ENCODE measurements at regions not wholly inside any gene's neighbourhood (a gene's known extent, or its start where the extent isn't known, plus 50 kb on each side); places are given as distances from the start of the nearest gene placed in this dataset.

DNA sequence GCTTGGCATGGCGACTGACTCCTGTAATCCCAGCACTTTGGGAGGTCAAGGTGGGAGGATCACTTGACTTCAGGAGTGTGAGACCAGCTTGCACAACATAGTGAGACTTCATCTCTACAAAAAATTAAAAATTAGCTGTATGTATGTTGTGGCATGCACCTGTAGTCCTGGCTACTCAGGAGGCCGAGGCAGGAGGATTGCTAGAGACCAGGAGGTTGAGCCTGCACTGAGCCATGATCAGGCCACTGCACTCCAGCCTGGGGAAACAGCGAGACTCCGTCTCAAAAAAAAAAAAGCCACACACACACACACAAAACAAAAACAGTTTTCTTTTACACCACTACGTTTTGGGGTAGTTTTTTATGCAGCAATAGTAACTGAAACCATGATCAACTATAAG lies 89.0 kb upstream of the DHX40 start:
- Histone ChIP-seq H3K4me3 (no peak overlapping the region), H3F3A (replicated peaks; ENCODE audit: low read depth) (no peaks in the 10 kb centered on the region), H3K4me1 (ENCODE audit: insufficient read depth) (no peaks in the 10 kb centered on the region), H3K27ac (ENCODE audit: low read depth) (no peak overlapping the region), H2AFZ (0 out of 2 replicates have a peak overlapping the region, but pooled peaks have one; percentile 81), H3K9me2 (ENCODE audit: insufficient read depth) (no peaks in the 10 kb centered on the region), H4K20me1 (replicated peaks; ENCODE audit: insufficient read depth) (no peaks in the 10 kb centered on the region), H3K36me3 (ENCODE audit: insufficient read depth) (no peaks in the 10 kb centered on the region), H3K27me3 (ENCODE audit: insufficient read depth) (no peaks in the 10 kb centered on the region), H3K79me2 (replicated peaks; ENCODE audit: insufficient read depth) (no peaks in the 10 kb centered on the region), H3K4me2 (no peak overlapping the region)
- TF ChIP-seq POLR2AphosphoS5 (IDR thresholded peaks at IDR 0.05; ENCODE audit: low read depth): no peak
- TF ChIP-seq JUNB (IDR thresholded peaks at IDR 0.05; ENCODE audit: unreplicated experiment): no peak
- TF ChIP-seq ZNF331 (CRISPR knock-in tag; IDR thresholded peaks at IDR 0.05; ENCODE audit: low read depth): no peak
- TF ChIP-seq ZNF114 (CRISPR knock-in tag; IDR thresholded peaks at IDR 0.05): no peak
- TF ChIP-seq, protein P1, sequence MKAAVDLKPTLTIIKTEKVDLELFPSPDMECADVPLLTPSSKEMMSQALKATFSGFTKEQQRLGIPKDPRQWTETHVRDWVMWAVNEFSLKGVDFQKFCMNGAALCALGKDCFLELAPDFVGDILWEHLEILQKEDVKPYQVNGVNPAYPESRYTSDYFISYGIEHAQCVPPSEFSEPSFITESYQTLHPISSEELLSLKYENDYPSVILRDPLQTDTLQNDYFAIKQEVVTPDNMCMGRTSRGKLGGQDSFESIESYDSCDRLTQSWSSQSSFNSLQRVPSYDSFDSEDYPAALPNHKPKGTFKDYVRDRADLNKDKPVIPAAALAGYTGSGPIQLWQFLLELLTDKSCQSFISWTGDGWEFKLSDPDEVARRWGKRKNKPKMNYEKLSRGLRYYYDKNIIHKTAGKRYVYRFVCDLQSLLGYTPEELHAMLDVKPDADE (IDR thresholded peaks at IDR 0.05): no peak
- TF ChIP-seq CREB1 (CRISPR knock-in tag; IDR thresholded peaks at IDR 0.05; ENCODE audit: low read depth): no peak
- TF ChIP-seq ZNF462 (CRISPR knock-in tag; IDR thresholded peaks at IDR 0.05): no peak
- TF ChIP-seq NANOG (IDR thresholded peaks at IDR 0.05; ENCODE audit: borderline replicate concordance): no peak
- TF ChIP-seq EZH2phosphoT487 (IDR thresholded peaks at IDR 0.05; ENCODE audit: unreplicated experiment): no peak
- TF ChIP-seq CTCF (conservative IDR thresholded peaks at IDR 0.05; ENCODE audit: low read depth in 2 of 2): no peak
- no peak for TF ChIP-seq STAT1 (IDR thresholded peaks at IDR 0.05; ENCODE audit: unreplicated experiment)
- TF ChIP-seq, protein P2, sequence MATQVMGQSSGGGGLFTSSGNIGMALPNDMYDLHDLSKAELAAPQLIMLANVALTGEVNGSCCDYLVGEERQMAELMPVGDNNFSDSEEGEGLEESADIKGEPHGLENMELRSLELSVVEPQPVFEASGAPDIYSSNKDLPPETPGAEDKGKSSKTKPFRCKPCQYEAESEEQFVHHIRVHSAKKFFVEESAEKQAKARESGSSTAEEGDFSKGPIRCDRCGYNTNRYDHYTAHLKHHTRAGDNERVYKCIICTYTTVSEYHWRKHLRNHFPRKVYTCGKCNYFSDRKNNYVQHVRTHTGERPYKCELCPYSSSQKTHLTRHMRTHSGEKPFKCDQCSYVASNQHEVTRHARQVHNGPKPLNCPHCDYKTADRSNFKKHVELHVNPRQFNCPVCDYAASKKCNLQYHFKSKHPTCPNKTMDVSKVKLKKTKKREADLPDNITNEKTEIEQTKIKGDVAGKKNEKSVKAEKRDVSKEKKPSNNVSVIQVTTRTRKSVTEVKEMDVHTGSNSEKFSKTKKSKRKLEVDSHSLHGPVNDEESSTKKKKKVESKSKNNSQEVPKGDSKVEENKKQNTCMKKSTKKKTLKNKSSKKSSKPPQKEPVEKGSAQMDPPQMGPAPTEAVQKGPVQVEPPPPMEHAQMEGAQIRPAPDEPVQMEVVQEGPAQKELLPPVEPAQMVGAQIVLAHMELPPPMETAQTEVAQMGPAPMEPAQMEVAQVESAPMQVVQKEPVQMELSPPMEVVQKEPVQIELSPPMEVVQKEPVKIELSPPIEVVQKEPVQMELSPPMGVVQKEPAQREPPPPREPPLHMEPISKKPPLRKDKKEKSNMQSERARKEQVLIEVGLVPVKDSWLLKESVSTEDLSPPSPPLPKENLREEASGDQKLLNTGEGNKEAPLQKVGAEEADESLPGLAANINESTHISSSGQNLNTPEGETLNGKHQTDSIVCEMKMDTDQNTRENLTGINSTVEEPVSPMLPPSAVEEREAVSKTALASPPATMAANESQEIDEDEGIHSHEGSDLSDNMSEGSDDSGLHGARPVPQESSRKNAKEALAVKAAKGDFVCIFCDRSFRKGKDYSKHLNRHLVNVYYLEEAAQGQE (IDR thresholded peaks at IDR 0.05; ENCODE audit: unreplicated experiment): no peak
- TF ChIP-seq EZH2 (IDR thresholded peaks at IDR 0.05; ENCODE audit: low read depth, unreplicated experiment): no peak
- H3K9me3 Mint-ChIP-seq: no peaks in the 10 kb centered on the region
- no peak for DNase-seq (ENCODE audit: low spot score)
- ATAC-seq: no peak
- H3K27ac Mint-ChIP-seq: no peak overlapping the region
- H3K36me3 Mint-ChIP-seq (ENCODE audit: low read depth): no peaks in the 10 kb centered on the region
- H3K27me3 Mint-ChIP-seq (ENCODE audit: insufficient read depth, low read depth, poor library complexity): peaks cover 2% of the 10 kb centered on the region
- H3K4me1 Mint-ChIP-seq: no peaks in the 10 kb centered on the region
- H3K4me3 Mint-ChIP-seq: no peak overlapping the region
